PC-3 (cell line): ENCODE measurements at regions not wholly inside any gene's neighbourhood (a gene's known extent, or its start where the extent isn't known, plus 50 kb on each side); places are given as distances from the start of the nearest gene placed in this dataset.

Experiments used
- CTCF ChIP-seq: fragments of 300-600 bp; sonication (generic); conservative IDR thresholded peaks from 2 replicates; pipeline ENCODE4 v1.5.1; 2017; ENCODE audit warnings: antibody characterized with exemption, low read depth, mild to moderate bottlenecking, low read length
- EZH2 ChIP-seq: fragments of 300-600 bp; sonication (generic); IDR thresholded peaks from one replicate; pipeline ENCODE4 v1.6.1; 2017; ENCODE audit warnings: antibody characterized with exemption, mild to moderate bottlenecking, low read length; ENCODE audit not compliant: unreplicated experiment

- no peak for TF ChIP-seq CTCF
- no peak for TF ChIP-seq EZH2
Measured at GRCh38 chr11:62048100-62048499, 75.7 kb upstream of the INCENP start.
